Parathyroid adenoma (tissue), 2 donors: ENCODE measurements at regions not wholly inside any gene's neighbourhood (a gene's known extent, or its start where the extent isn't known, plus 50 kb on each side); places are given as distances from the start of the nearest gene placed in this dataset.

ENCODE experiments used
- H2AFZ ChIP-seq: fragments of 300-600 bp; sonication (generic); one replicate; pipeline ENCODE4 v1.7.0; 2017; ENCODE audit warnings: antibody characterized with exemption, mild to moderate bottlenecking
- H3K27ac ChIP-seq: fragments of 300-600 bp; sonication (generic); one replicate; pipeline ENCODE4 v1.7.0; 2017
- H3K27me3 ChIP-seq: fragments of 300-600 bp; sonication (generic); one replicate; pipeline ENCODE4 v1.7.0; 2017; ENCODE audit warnings: low read length; ENCODE audit not compliant: control insufficient read depth, insufficient read depth
- H3K36me3 ChIP-seq: fragments of 300-600 bp; sonication (generic); one replicate; pipeline ENCODE4 v1.7.0; 2017; ENCODE audit warnings: low read length; ENCODE audit not compliant: control insufficient read depth, insufficient read depth
- H3K4me1 ChIP-seq: fragments of 300-600 bp; sonication (generic); one replicate; pipeline ENCODE4 v1.7.0; 2017; ENCODE audit warnings: control low read depth
- H3K4me2 ChIP-seq: fragments of 300-600 bp; sonication (generic); one replicate; pipeline ENCODE4 v1.7.0; 2017; ENCODE audit warnings: low read length
- H3K4me3 ChIP-seq: fragments of 300-600 bp; sonication (generic); one replicate; pipeline ENCODE4 v1.7.0; 2017; ENCODE audit warnings: low read depth, low read length
- H3K79me2 ChIP-seq: fragments of 300-600 bp; sonication (generic); one replicate; pipeline ENCODE4 v1.7.0; 2017; ENCODE audit warnings: control low read depth
- H3K9ac ChIP-seq: fragments of 300-600 bp; sonication (generic); one replicate; pipeline ENCODE4 v1.7.0; 2017; ENCODE audit warnings: mild to moderate bottlenecking
- H3K9me3 ChIP-seq: fragments of 300-600 bp; sonication (generic); one replicate; pipeline ENCODE4 v1.7.0; 2017; ENCODE audit warnings: low read length; ENCODE audit not compliant: control insufficient read depth
- CTCF ChIP-seq: fragments of 300-600 bp; sonication (generic); IDR thresholded peaks from one replicate; pipeline ENCODE4 v1.7.0; 2017; ENCODE audit warnings: antibody characterized with exemption, mild to moderate bottlenecking
- donor health status: primary hyperparathyroidism.

GRCh38 chr11:106397787-106398501, 320.5 kb downstream of the AASDHPPT start:
- Histone ChIP-seq H3K9ac (no peak overlapping the region), H3K4me1 (no peaks in the 10 kb centered on the region), H3K9me3 (no peaks in the 10 kb centered on the region), H2AFZ (no peak overlapping the region), H3K79me2 (no peaks in the 10 kb centered on the region), H3K27ac (no peak overlapping the region), H3K4me2 (no peak overlapping the region), H3K4me3 (no peak overlapping the region), H3K27me3 (no peaks in the 10 kb centered on the region), H3K36me3 (no peaks in the 10 kb centered on the region)
- no peak for TF ChIP-seq CTCF

GRCh38 chr11:106398502-106399075, 321.1 kb downstream of the AASDHPPT start:
- Histone ChIP-seq H2AFZ (no peak overlapping the region), H3K36me3 (no peaks in the 10 kb centered on the region), H3K4me1 (no peaks in the 10 kb centered on the region), H3K9me3 (no peaks in the 10 kb centered on the region), H3K4me2 (no peak overlapping the region), H3K4me3 (no peak overlapping the region), H3K27ac (no peak overlapping the region), H3K27me3 (no peaks in the 10 kb centered on the region), H3K9ac (no peak overlapping the region), H3K79me2 (no peaks in the 10 kb centered on the region)
- no peak for TF ChIP-seq CTCF

GRCh38 chr11:106399076-106399511, 321.6 kb downstream of the AASDHPPT start:
- H3K9me3 ChIP-seq, result no peaks in the 10 kb centered on the region
- no peaks in the 10 kb centered on the region for H3K27me3 ChIP-seq
- H3K36me3 ChIP-seq, result no peaks in the 10 kb centered on the region
- H3K4me1 ChIP-seq, result no peaks in the 10 kb centered on the region
- no peak overlapping the region for H3K9ac ChIP-seq
- H2AFZ ChIP-seq, result no peak overlapping the region
- TF ChIP-seq CTCF, result no peak
- H3K4me2 ChIP-seq, result no peak overlapping the region
- no peaks in the 10 kb centered on the region for H3K79me2 ChIP-seq
- no peak overlapping the region for H3K4me3 ChIP-seq
- H3K27ac ChIP-seq, result no peak overlapping the region

- no peaks in the 10 kb centered on the region for H3K27me3 ChIP-seq
- no peak for TF ChIP-seq CTCF
- no peak overlapping the region for H2AFZ ChIP-seq
- H3K4me3 ChIP-seq, result no peak overlapping the region
- H3K4me1 ChIP-seq, result no peaks in the 10 kb centered on the region
- no peak overlapping the region for H3K27ac ChIP-seq
- H3K79me2 ChIP-seq, result no peaks in the 10 kb centered on the region
- H3K4me2 ChIP-seq, result no peak overlapping the region
- no peaks in the 10 kb centered on the region for H3K9me3 ChIP-seq
- H3K9ac ChIP-seq, result no peak overlapping the region
- H3K36me3 ChIP-seq, result no peaks in the 10 kb centered on the region
Observed at GRCh38 chr11:106399624-106400023, 322.2 kb downstream of the AASDHPPT start.
